ENCODE measurements at regions not wholly inside any gene's neighbourhood (a gene's known extent, or its start where the extent isn't known, plus 50 kb on each side); places are given as distances from the start of the nearest gene placed in this dataset.
A peak's percentile ranks its signal among the peaks of the same experiment; 100 is the strongest.

DNA sequence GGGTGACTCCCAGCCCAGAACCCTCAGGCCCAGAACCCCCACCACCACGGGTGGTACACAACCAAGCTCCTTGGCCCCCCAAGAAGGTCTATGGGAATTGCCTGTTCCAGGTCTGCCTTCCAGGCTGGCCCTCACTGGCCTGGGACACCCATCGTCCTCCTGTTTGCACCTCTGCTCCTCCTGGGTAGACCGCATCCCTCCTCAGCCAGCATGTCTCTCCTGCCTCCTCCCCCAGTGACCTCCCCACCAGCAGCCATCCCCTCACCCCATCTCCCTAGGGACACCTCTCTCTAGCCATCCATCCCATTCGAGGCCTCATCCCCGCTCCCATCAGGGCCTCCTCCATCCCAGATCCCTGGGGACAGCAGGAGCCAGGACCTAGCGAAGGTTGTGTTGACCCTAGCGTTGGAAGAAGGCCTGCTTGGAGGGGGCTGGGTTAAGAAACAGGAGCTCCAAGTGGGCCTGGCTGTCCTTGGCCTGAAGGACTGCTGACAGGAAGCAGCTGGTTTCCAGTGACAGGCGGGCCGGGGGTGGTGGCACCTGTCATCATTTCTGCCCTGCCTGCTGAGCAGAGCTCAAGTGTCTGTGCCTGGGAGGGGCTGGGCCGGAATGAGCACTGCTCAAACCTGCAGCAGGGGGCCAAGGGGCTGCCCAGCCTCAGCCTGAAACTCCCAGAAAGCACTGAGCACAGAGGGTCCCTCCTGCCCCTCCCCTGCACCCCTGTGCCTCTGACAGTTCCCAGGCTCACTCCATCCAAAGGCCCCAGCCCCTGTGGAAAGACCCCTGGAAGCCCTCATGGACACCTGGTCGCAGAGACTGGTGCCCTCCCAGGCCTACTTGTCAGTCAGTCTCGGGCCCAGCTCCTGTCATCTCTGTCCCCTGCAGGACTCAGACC, 96.0 kb upstream of the OTOS start:
- Histone ChIP-seq H3K9me3 (no peaks in the 10 kb centered on the region), H3K36me3 (ENCODE audit: insufficient read depth in 1 of 2, low read depth in 1 of 2) (no peaks in the 10 kb centered on the region), H3K4me3 (no peak overlapping the region), H3K27me3 (ENCODE audit: insufficient read depth in 3 of 3, low read length in 2 of 3) (no peaks in the 10 kb centered on the region), H3K4me1 (peaks cover 34% of the 10 kb centered on the region), H3K27ac (peak overlapping the region; percentile 93)
- DNase-seq (peak; percentile 87 to 94), ATAC-seq (peak; percentile 73 to 77 (median 76))
- WGBS, 3 donors = 24 to 33% (median 25%) methylated on average over 11 to 12 of the region's 12 CpGs
- intact Hi-C loops (cut with DNase I) = loop anchor here in 1 of 2 donors (5.0 kb wide), 2 partner anchors 136 to 151 kb away; no protein-coding TSS in a partner anchor
- TF ChIP-seq CTCF (IDR thresholded peaks at IDR 0.05) = no peak

GRCh38 chr2:240237609-240238174, 97.2 kb upstream of the OTOS start:
- Histone ChIP-seq H3K9me3 (no peaks in the 10 kb centered on the region), H3K27me3 (ENCODE audit: insufficient read depth in 3 of 3, low read length in 2 of 3) (no peaks in the 10 kb centered on the region), H3K36me3 (ENCODE audit: insufficient read depth in 1 of 2, low read depth in 1 of 2) (no peaks in the 10 kb centered on the region), H3K4me1 (peaks cover 33% of the 10 kb centered on the region), H3K27ac (peak overlapping the region; percentile 93), H3K4me3 (no peak overlapping the region)
- TF ChIP-seq CTCF (IDR thresholded peaks at IDR 0.05) = no peak
- intact Hi-C loops (cut with DNase I) = loop anchor here in 1 of 2 donors (5.0 kb wide), 2 partner anchors 135 to 150 kb away; no protein-coding TSS in a partner anchor
- DNase-seq = peak in 1 of 2 donors; percentile 47
- ATAC-seq = no peak
- 21 to 37% (median 27%) methylated on average over 11 of the region's 11 CpGs for WGBS, 3 donors

DNA sequence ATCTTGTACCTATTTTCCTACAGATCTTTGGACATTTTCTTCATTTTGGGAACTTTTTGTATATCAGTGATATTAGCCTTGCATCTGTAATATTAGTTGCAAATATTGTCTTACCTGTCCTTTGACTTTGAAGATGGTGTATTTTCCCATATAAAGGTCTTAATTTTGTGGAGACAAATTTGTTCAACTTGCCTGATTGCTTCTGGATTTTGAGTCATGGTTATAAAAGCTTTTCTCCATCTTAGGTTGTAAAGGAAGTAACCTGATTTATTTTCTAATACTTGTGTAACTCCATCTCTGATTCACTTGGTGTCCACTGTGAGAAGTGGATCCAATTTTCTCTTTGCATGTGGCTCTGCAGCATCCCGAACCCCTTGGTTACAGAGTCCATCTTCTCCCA, 97.7 kb upstream of the OTOS start:
- H3K36me3 ChIP-seq (ENCODE audit: insufficient read depth in 1 of 2, low read depth in 1 of 2) = no peaks in the 10 kb centered on the region
- H3K27ac ChIP-seq = peak overlapping the region; percentile 93
- DNase-seq (no peak), ATAC-seq (no peak)
- no peaks in the 10 kb centered on the region for H3K27me3 ChIP-seq (ENCODE audit: insufficient read depth in 3 of 3, low read length in 2 of 3)
- intact Hi-C loops (cut with DNase I) = loop anchor here in 1 of 2 donors (5.0 kb wide), 2 partner anchors 134 to 149 kb away; no protein-coding TSS in a partner anchor
- no peak for TF ChIP-seq CTCF (IDR thresholded peaks at IDR 0.05)
- H3K9me3 ChIP-seq = no peaks in the 10 kb centered on the region
- H3K4me3 ChIP-seq = no peak overlapping the region
- peaks cover 31% of the 10 kb centered on the region for H3K4me1 ChIP-seq
- 86 to 92% (median 90%) methylated on average over 1 of the region's 1 CpG for WGBS, 3 donors

- ATAC-seq = no peak
- no peak for TF ChIP-seq CTCF (IDR thresholded peaks at IDR 0.05)
- intact Hi-C loops (cut with DNase I) = loop anchor here in 1 of 2 donors (5.0 kb wide), 2 partner anchors 134 to 149 kb away; no protein-coding TSS in a partner anchor
- H3K9me3 ChIP-seq = no peaks in the 10 kb centered on the region
- no peak for DNase-seq
- H3K27me3 ChIP-seq (ENCODE audit: insufficient read depth in 3 of 3, low read length in 2 of 3) = no peaks in the 10 kb centered on the region
- H3K36me3 ChIP-seq (ENCODE audit: insufficient read depth in 1 of 2, low read depth in 1 of 2) = no peaks in the 10 kb centered on the region
- H3K4me1 ChIP-seq = peaks cover 31% of the 10 kb centered on the region
- H3K4me3 ChIP-seq = no peak overlapping the region
- WGBS, 3 donors = 82 to 100% (median 91%) methylated on average over 1 of the region's 1 CpG
- no peak overlapping the region for H3K27ac ChIP-seq
These were observed 98.3 kb upstream of the OTOS start for GRCh38 chr2:240238786-240239185.
